C4-2B (cell line): ENCODE measurements at regions not wholly inside any gene's neighbourhood (a gene's known extent, or its start where the extent isn't known, plus 50 kb on each side); places are given as distances from the start of the nearest gene placed in this dataset.
"Not testable (repeated sequence)": the region's sequence is repeated elsewhere in the genome, so short reads cannot be mapped to it uniquely, and the experiment has no call there.

Source experiments
- H3K27ac ChIP-seq: fragments of 450-650 bp; 2 replicates; pipeline ENCODE4 v1.5.1; 2017
- CTCF ChIP-seq: fragments of 450-650 bp; conservative IDR thresholded peaks from 2 replicates; pipeline ENCODE4 v1.5.1; 2017; ENCODE audit warnings: mild to moderate bottlenecking
- ZFX ChIP-seq: fragments of 450-650 bp; IDR thresholded peaks from 2 replicates; pipeline ENCODE4 v1.6.1; 2017

DNA sequence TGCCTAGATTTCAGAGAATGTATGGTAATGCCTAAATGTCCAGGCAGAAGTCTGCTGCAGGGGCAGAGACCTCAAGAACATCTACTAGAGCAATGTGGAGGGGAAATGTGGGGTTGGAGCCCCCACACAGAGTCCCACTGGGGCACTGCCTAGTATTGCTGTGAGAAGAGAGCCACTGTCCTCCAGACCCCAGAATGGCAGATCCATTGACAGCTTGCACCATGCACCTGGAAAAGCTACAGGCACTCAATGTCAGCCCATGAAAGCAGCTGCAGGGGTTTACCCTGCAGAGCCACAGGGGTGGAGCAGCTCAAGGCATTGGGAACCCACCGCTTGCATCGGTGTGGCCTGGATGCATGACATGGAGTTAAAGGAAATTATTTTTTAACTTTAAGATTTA is 314.1 kb downstream of the CYRIA start:
- no peak overlapping the region for H3K27ac ChIP-seq
- TF ChIP-seq ZFX (no peak), CTCF (no peak)

DNA sequence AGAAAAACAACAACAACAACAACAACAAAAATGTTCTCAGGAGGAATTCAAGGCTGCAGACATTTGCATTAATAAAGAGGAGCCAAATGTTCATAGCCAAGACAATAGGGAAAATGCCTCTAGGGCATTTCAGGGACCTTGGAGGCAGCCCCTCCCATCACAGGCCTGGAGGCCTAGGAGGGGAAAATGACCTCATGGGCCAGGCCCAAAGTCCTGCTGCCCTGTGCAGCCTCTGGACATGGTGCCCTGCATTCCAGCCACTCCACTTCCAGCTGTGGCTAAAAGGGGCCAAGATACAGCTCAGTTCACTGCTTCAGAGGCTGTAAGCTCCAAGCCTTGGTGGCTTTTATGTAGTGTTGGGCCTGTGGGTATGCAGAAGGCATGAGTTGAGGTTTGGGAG is 314.5 kb downstream of the CYRIA start:
- TF ChIP-seq ZFX (no peak), CTCF (no peak)
- no peak overlapping the region for H3K27ac ChIP-seq

DNA sequence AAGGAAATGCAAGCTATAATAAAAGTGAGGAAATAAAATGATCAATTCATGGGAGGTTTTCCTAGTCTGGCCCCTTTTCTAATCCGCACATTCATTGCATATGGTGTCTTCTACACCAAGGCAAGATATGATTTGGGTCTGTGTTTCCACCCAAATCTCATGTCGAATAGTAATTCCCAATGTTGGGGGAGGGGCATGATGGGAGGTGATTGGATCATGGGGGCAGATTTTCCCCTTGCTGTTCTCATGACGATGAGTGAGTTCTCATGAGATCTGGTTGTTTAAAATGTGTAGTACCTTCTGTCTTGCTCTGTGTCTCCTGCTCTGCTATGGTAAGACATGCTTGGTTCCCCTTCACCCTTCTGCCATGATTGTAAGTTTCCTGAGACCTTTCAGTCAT is 315.4 kb downstream of the CYRIA start:
- TF ChIP-seq ZFX (no peak), CTCF (no peak)
- H3K27ac ChIP-seq = no peak overlapping the region

GRCh38 chr2:16349811-16350210 is 315.8 kb downstream of the CYRIA start:
- no peak for TF ChIP-seq CTCF
- no peak for TF ChIP-seq ZFX
- H3K27ac ChIP-seq = no peak overlapping the region

GRCh38 chr2:16348821-16349515 is 316.7 kb downstream of the CYRIA start:
- TF ChIP-seq ZFX (no peak), CTCF (no peak)
- H3K27ac ChIP-seq = no peak overlapping the region

- no peak overlapping the region for H3K27ac ChIP-seq
- TF ChIP-seq CTCF (no peak), ZFX (no peak)
Measured at GRCh38 chr2:16346671-16347070, 319.0 kb downstream of the CYRIA start.

DNA sequence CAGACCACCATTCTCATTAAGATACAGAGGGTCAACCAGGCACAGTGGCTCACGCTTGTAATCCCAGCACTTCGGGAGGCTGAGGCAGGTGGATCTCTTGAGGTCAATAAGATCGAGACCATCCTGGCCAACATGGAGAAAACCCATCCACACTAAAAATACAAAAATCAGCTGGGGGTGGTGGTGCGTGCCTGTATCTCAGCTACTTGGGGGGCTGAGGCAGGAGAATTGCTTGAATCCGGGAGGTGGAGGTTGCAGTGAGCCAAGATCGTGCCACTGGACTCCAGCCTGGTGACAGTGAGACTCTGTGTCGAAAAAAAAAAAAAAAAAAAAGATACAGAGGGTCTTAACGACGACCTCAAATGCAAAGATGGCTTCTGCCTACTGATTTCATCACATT is 320.4 kb downstream of the CYRIA start:
- H3K27ac ChIP-seq = not testable (repeated sequence)

DNA sequence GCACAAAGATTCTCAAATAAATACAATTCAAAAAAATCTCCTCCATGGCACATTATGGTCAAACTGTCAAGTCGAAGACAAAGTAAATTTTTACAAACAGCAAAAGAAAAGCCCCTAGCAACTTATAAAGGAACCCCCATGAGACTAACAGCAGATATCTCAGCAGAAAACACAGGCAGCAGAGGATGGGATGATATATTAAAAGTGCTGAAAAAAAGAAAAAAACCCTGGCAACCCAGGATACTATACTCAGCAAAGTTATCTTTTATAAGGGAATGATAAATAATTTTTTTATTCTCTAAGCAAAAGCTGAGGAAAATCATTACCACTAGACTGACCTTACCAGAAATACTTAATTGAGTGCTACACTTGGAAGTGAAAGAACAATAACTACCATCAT is 326.4 kb downstream of the CYRIA start:
- no peak for TF ChIP-seq ZFX
- TF ChIP-seq CTCF = no peak
- no peak overlapping the region for H3K27ac ChIP-seq
